Panc1 (cell line): ENCODE measurements at regions not wholly inside any gene's neighbourhood (a gene's known extent, or its start where the extent isn't known, plus 50 kb on each side); places are given as distances from the start of the nearest gene placed in this dataset.

ENCODE experiments used
- ATAC-seq: fragments of 200-7000 bp; cut with Tn5 transposase; 2 replicates; pipeline ENCODE4 v1.9.1; 2020; ENCODE audit warnings: mild to moderate bottlenecking, moderate library complexity
- BruUV-seq: library from RNA; stranded (reverse); fragments of 400-500 nt; replicated peaks from 2 replicates; lab custom pipeline; 2021; lab: Mats Ljungman, UMichigan
- CTCF ChIA-PET: fragments of 300-600 bp; sonication (Branson Sonifier 250); formaldehyde crosslinking; loops from one replicate; lab custom pipeline; 2022; ENCODE audit warnings: antibody characterized with exemption; lab: Charles Lee
- POLR2A ChIA-PET: fragments of 300-600 bp; sonication (Branson Sonifier 250); formaldehyde crosslinking; loops from one replicate; lab custom pipeline; 2022; ENCODE audit warnings: antibody characterized with exemption; lab: Charles Lee
- DNase-seq: peaks from one replicate; pipeline ENCODE4 v3.0.0-alpha.2; 2010; ENCODE audit warnings: low read depth, low spot score
- H3K27ac ChIP-seq: 2 replicates; pipeline ENCODE4 v1.5.1; 2011; ENCODE audit warnings: mild to moderate bottlenecking, low read length, inconsistent platforms
- H3K27me3 ChIP-seq: fragments of 200-500 bp; sonication (Bioruptor generic); 2 replicates; pipeline ENCODE4 v1.6.0; 2014; ENCODE audit warnings: low read length, inconsistent platforms; ENCODE audit not compliant: control insufficient read depth, insufficient read depth
- H3K36me3 ChIP-seq: fragments of 200-500 bp; sonication (Bioruptor generic); 2 replicates; pipeline ENCODE4 v1.5.1; 2014; ENCODE audit warnings: inconsistent platforms, mild to moderate bottlenecking, low read length, moderate library complexity; ENCODE audit not compliant: control insufficient read depth, insufficient read depth
- H3K4me1 ChIP-seq: 2 replicates; pipeline ENCODE4 v1.5.1; 2011; ENCODE audit warnings: inconsistent platforms, mild to moderate bottlenecking, low read length, moderate library complexity; ENCODE audit not compliant: control insufficient read depth, insufficient read depth
- H3K4me3 ChIP-seq, 2 experiments: 2 replicates each; pipeline ENCODE4 v1.5.1; 2011 to 2012; ENCODE audit warnings: low read depth in 2 of 2, low read length in 2 of 2, mild to moderate bottlenecking in 2 of 2, inconsistent platforms in 1 of 2, moderate library complexity in 1 of 2
- H3K9me3 ChIP-seq: fragments of 200-500 bp; sonication (Bioruptor generic); 2 replicates; pipeline ENCODE4 v1.5.1; 2014; ENCODE audit warnings: low read depth, mild to moderate bottlenecking, inconsistent platforms, low read length, moderate library complexity; ENCODE audit not compliant: control insufficient read depth, insufficient read depth
- CTCF ChIP-seq: fragments of 450-650 bp; IDR thresholded peaks from 2 replicates; pipeline ENCODE4 v1.5.1; 2017; ENCODE audit warnings: mild to moderate bottlenecking
- POLR2AphosphoS5 ChIP-seq: IDR thresholded peaks from 2 replicates; pipeline ENCODE4 v1.6.1; 2012; ENCODE audit warnings: mild to moderate bottlenecking, low read depth, low read length, moderate library complexity
- SIN3A ChIP-seq: IDR thresholded peaks from 2 replicates; pipeline ENCODE4 v1.6.1; 2012; ENCODE audit warnings: low read depth, mild to moderate bottlenecking, low read length, moderate library complexity, borderline replicate concordance; ENCODE audit not compliant: insufficient read depth
- TCF7L2 ChIP-seq: IDR thresholded peaks from 2 replicates; pipeline ENCODE4 v1.6.1; 2011; ENCODE audit warnings: mild to moderate bottlenecking, low read depth, low read length, inconsistent platforms
- in situ Hi-C: cut with HindIII; loops from 2 replicates; pipeline ENCODE4 v1.10.0; 2016; ENCODE audit warnings: low sequenced_read_pairs, low pct_unique_long_range_greater_than_20kb
- intact Hi-C: fragments of 100-400 bp; cut with micrococcal nuclease; formaldehyde crosslinking; loops from one replicate; pipeline ENCODE4 v1.10.0; 2022; ENCODE audit not compliant: unreplicated experiment
- TF ChIP-seq, protein P1 (sequence below), 2 experiments: IDR thresholded peaks; 2 replicates each; pipeline ENCODE4 v1.6.1; 2011 to 2012; ENCODE audit warnings: low read depth in 2 of 2, control low read depth in 1 of 2, low read length in 1 of 2, mild to moderate bottlenecking in 1 of 2, moderate library complexity in 1 of 2; ENCODE audit not compliant: insufficient read depth in 1 of 2

- Histone ChIP-seq H3K27me3 (peaks cover 10% of the 10 kb centered on the region), H3K36me3 (no peaks in the 10 kb centered on the region), H3K9me3 (no peaks in the 10 kb centered on the region), H3K27ac (no peak overlapping the region), H3K4me1 (no peaks in the 10 kb centered on the region), H3K4me3 (no peak overlapping the region)
- CTCF ChIA-PET: no interaction called here
- intact Hi-C loops (no loop called here), in situ Hi-C loops (no loop called here)
- TF ChIP-seq POLR2AphosphoS5: no peak
- TF ChIP-seq CTCF: no peak; the same call in 1 of the 2 replicates
- TF ChIP-seq SIN3A: no peak
- TF ChIP-seq, protein P1, sequence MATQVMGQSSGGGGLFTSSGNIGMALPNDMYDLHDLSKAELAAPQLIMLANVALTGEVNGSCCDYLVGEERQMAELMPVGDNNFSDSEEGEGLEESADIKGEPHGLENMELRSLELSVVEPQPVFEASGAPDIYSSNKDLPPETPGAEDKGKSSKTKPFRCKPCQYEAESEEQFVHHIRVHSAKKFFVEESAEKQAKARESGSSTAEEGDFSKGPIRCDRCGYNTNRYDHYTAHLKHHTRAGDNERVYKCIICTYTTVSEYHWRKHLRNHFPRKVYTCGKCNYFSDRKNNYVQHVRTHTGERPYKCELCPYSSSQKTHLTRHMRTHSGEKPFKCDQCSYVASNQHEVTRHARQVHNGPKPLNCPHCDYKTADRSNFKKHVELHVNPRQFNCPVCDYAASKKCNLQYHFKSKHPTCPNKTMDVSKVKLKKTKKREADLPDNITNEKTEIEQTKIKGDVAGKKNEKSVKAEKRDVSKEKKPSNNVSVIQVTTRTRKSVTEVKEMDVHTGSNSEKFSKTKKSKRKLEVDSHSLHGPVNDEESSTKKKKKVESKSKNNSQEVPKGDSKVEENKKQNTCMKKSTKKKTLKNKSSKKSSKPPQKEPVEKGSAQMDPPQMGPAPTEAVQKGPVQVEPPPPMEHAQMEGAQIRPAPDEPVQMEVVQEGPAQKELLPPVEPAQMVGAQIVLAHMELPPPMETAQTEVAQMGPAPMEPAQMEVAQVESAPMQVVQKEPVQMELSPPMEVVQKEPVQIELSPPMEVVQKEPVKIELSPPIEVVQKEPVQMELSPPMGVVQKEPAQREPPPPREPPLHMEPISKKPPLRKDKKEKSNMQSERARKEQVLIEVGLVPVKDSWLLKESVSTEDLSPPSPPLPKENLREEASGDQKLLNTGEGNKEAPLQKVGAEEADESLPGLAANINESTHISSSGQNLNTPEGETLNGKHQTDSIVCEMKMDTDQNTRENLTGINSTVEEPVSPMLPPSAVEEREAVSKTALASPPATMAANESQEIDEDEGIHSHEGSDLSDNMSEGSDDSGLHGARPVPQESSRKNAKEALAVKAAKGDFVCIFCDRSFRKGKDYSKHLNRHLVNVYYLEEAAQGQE (IDR thresholded peaks at IDR 0.05; ENCODE audit: insufficient read depth in 1 of 2, low read depth in 2 of 2, low read length in 1 of 2): no peak
- no peak for TF ChIP-seq TCF7L2
- no peak for ATAC-seq
- BruUV-seq: no TSS peak
- DNase-seq: no peak
- POLR2A ChIA-PET: interaction anchor here (0.6 kb wide), 1 partner anchor 78 kb away, joined by 3 read pairs; no protein-coding TSS in a partner anchor
These were observed 106.6 kb upstream of the POU3F1 start for GRCh38 chr1:38153066-38153777.

DNA sequence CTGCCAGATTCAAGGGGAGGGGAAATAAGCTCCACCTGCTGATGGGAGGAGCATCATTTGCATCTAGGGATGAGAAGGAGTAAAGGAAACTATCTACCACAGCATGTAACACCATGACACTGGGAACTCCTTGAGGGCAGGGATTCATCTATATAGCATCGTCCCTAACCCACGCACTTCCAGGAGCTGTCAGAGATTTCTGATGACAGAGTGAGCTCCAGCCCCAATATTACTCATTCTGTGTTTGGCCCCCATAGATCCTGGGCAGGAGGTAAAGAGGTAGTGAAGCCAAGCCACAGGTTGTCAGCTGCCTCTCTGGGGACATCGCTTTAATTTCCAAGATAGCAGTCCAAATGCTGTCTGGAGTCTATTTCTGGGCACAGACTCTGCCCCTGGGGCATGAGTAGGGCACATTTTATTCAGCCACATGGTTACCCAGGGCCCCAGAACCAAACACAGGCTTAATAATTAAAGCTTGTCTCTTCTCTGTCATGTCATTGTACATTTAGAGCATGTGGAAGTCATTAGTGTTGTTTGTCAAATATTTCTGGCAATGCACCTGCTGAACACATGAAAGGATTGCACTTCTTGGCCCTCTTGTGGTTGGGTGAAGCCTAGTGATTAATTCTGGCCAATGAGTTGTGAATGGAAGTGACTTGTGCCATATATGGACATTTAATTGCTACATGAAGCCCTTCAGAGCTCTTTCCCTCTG lies 105.9 kb upstream of the POU3F1 start:
- no peaks in the 10 kb centered on the region for H3K4me1 ChIP-seq
- ChIA-PET CTCF (interaction anchor here (0.6 kb wide), 1 partner anchor 33 kb away, joined by 3 read pairs; no protein-coding TSS in a partner anchor), POLR2A (interaction anchor here (0.6 kb wide), 1 partner anchor 79 kb away, joined by 3 read pairs; no protein-coding TSS in a partner anchor)
- peaks cover 10% of the 10 kb centered on the region for H3K27me3 ChIP-seq
- no peaks in the 10 kb centered on the region for H3K9me3 ChIP-seq
- H3K36me3 ChIP-seq: no peaks in the 10 kb centered on the region
- intact Hi-C loops (no loop called here), in situ Hi-C loops (no loop called here)
- DNase-seq: no peak
- H3K4me3 ChIP-seq: no peak overlapping the region
- no TSS peak for BruUV-seq
- ATAC-seq: no peak; the same call in 1 of the 2 replicates
- TF ChIP-seq, protein P1 (IDR thresholded peaks at IDR 0.05; ENCODE audit: insufficient read depth in 1 of 2, low read depth in 2 of 2, low read length in 1 of 2): no peak
- peak; percentile 13; the same call in 1 of the 2 replicates for TF ChIP-seq CTCF
- H3K27ac ChIP-seq: no peak overlapping the region
